ENCODE measurements at regions not wholly inside any gene's neighbourhood (a gene's known extent, or its start where the extent isn't known, plus 50 kb on each side); places are given as distances from the start of the nearest gene placed in this dataset.

- Histone ChIP-seq H3K36me3 (ENCODE audit: control insufficient read depth, insufficient read depth, low read length) (no peaks in the 10 kb centered on the region), H4K20me1 (ENCODE audit: control insufficient read depth, extremely low read depth, insufficient read depth, low read length) (no peaks in the 10 kb centered on the region), H2AFZ (ENCODE audit: low read length) (peak overlapping the region; percentile 77), H3K27ac (ENCODE audit: insufficient read depth, low read length) (peak overlapping the region; percentile 41), H3K4me3 (replicated peaks in 1 of 4; ENCODE audit: control extremely low read depth in 1 of 4, insufficient read depth in 1 of 4, low read depth in 3 of 4, low read length in 4 of 4) (no peak overlapping the region), H3K79me2 (ENCODE audit: control insufficient read depth, insufficient read depth, low read length) (no peaks in the 10 kb centered on the region), H3K27me3 (ENCODE audit: control insufficient read depth, insufficient read depth, low read length) (no peaks in the 10 kb centered on the region), H3K4me1 (ENCODE audit: control insufficient read depth, extremely low read depth, insufficient read depth, low read length) (peaks cover 5% of the 10 kb centered on the region), H3K9me3 (ENCODE audit: control insufficient read depth, insufficient read depth, low read depth, low read length) (no peaks in the 10 kb centered on the region), H3K4me2 (ENCODE audit: extremely low read depth, insufficient read depth, low read length) (peak overlapping the region; percentile 54), H3K9ac (ENCODE audit: insufficient read depth, low read length) (no peak overlapping the region)
- DNase-seq (ENCODE audit: low read depth in 2 of 2): peak; percentile 73 to 90
- TF ChIP-seq EZH2 (IDR thresholded peaks at IDR 0.05; ENCODE audit: low read length, missing control alignments): no peak
- no peak for TF ChIP-seq CTCF (conservative IDR thresholded peaks at IDR 0.05 in 1 of 2, IDR thresholded peaks at IDR 0.05 in 1 of 2; ENCODE audit: low read depth in 1 of 2, low read length in 2 of 2)
These were observed 320.1 kb downstream of the TGFB2 start for GRCh38 chr1:218665221-218665620.

- TF ChIP-seq EZH2 (IDR thresholded peaks at IDR 0.05; ENCODE audit: low read length, missing control alignments) (no peak), CTCF (conservative IDR thresholded peaks at IDR 0.05 in 1 of 2, IDR thresholded peaks at IDR 0.05 in 1 of 2; ENCODE audit: low read depth in 1 of 2, low read length in 2 of 2) (no peak)
- peak in 1 of 2 donors; percentile 52 for DNase-seq (ENCODE audit: low read depth in 2 of 2)
- Histone ChIP-seq H3K4me1 (ENCODE audit: control insufficient read depth, extremely low read depth, insufficient read depth, low read length) (no peaks in the 10 kb centered on the region), H3K36me3 (ENCODE audit: control insufficient read depth, insufficient read depth, low read length) (no peaks in the 10 kb centered on the region), H3K27me3 (ENCODE audit: control insufficient read depth, insufficient read depth, low read length) (no peaks in the 10 kb centered on the region), H3K4me2 (ENCODE audit: extremely low read depth, insufficient read depth, low read length) (no peak overlapping the region), H3K27ac (ENCODE audit: insufficient read depth, low read length) (no peak overlapping the region), H3K9me3 (ENCODE audit: control insufficient read depth, insufficient read depth, low read depth, low read length) (no peaks in the 10 kb centered on the region), H3K79me2 (ENCODE audit: control insufficient read depth, insufficient read depth, low read length) (no peaks in the 10 kb centered on the region), H4K20me1 (ENCODE audit: control insufficient read depth, extremely low read depth, insufficient read depth, low read length) (no peaks in the 10 kb centered on the region), H3K9ac (ENCODE audit: insufficient read depth, low read length) (no peak overlapping the region), H3K4me3 (replicated peaks in 1 of 4; ENCODE audit: control extremely low read depth in 1 of 4, insufficient read depth in 1 of 4, low read depth in 3 of 4, low read length in 4 of 4) (no peak overlapping the region), H2AFZ (ENCODE audit: low read length) (no peak overlapping the region)
These were observed 321.1 kb downstream of the TGFB2 start for GRCh38 chr1:218666263-218666662.

GRCh38 chr1:218667781-218668516 lies 322.8 kb downstream of the TGFB2 start:
- TF ChIP-seq EZH2 (IDR thresholded peaks at IDR 0.05; ENCODE audit: low read length, missing control alignments) (no peak), CTCF (conservative IDR thresholded peaks at IDR 0.05 in 1 of 2, IDR thresholded peaks at IDR 0.05 in 1 of 2; ENCODE audit: low read depth in 1 of 2, low read length in 2 of 2) (no peak)

More at GRCh38 chr1:218667781-218668516, 322.8 kb downstream of the TGFB2 start:
- no peak overlapping the region for H2AFZ ChIP-seq (ENCODE audit: low read length)
- H3K4me1 ChIP-seq (ENCODE audit: control insufficient read depth, extremely low read depth, insufficient read depth, low read length): no peaks in the 10 kb centered on the region
- no peak overlapping the region for H3K27ac ChIP-seq (ENCODE audit: insufficient read depth, low read length)
- no peaks in the 10 kb centered on the region for H3K36me3 ChIP-seq (ENCODE audit: control insufficient read depth, insufficient read depth, low read length)
- H3K9me3 ChIP-seq (ENCODE audit: control insufficient read depth, insufficient read depth, low read depth, low read length): no peaks in the 10 kb centered on the region
- no peaks in the 10 kb centered on the region for H3K79me2 ChIP-seq (ENCODE audit: control insufficient read depth, insufficient read depth, low read length)
- H3K27me3 ChIP-seq (ENCODE audit: control insufficient read depth, insufficient read depth, low read length): no peaks in the 10 kb centered on the region
- H4K20me1 ChIP-seq (ENCODE audit: control insufficient read depth, extremely low read depth, insufficient read depth, low read length): no peaks in the 10 kb centered on the region
- no peak overlapping the region for H3K4me2 ChIP-seq (ENCODE audit: extremely low read depth, insufficient read depth, low read length)
- no peak overlapping the region for H3K9ac ChIP-seq (ENCODE audit: insufficient read depth, low read length)
- DNase-seq (ENCODE audit: low read depth in 2 of 2): peak in 1 of 2 donors; percentile 67
- H3K4me3 ChIP-seq (replicated peaks in 1 of 4; ENCODE audit: control extremely low read depth in 1 of 4, insufficient read depth in 1 of 4, low read depth in 3 of 4, low read length in 4 of 4): no peak overlapping the region
